DMS 273 treated with DMSO at 0.1 percent for 48 hours (cell line): ENCODE measurements at regions not wholly inside any gene's neighbourhood (a gene's known extent, or its start where the extent isn't known, plus 50 kb on each side); places are given as distances from the start of the nearest gene placed in this dataset.

Experiments
- DNase-seq: peaks from one replicate; lab custom pipeline; 2025; lab: John Stamatoyannopoulos, UW

DNA sequence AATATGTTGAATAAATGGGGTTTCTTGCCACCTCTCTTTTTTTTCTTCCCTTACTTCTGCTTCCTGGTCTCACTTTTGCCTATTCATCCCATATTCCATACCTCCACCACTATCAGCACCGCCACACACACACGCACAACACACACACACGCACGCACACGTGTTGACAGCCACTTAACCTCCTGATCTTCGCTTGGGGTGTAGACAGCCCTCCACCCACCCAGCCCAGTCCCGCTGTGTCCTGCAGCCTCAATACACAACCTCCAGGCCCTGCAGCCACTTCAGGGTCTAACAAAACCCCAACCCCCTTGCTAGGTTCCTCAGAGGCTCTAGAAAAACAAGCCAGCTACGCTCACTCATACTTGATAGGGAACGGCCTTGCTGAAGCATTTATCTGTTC lies 72.3 kb downstream of the LINC00237 start:
- DNase-seq: no peak

GRCh38 chr20:21031666-21032065 lies 74.5 kb downstream of the LINC00237 start:
- DNase-seq: no peak

- no peak for DNase-seq
These were observed 76.8 kb downstream of the LINC00237 start for GRCh38 chr20:21029341-21029740.

DNA sequence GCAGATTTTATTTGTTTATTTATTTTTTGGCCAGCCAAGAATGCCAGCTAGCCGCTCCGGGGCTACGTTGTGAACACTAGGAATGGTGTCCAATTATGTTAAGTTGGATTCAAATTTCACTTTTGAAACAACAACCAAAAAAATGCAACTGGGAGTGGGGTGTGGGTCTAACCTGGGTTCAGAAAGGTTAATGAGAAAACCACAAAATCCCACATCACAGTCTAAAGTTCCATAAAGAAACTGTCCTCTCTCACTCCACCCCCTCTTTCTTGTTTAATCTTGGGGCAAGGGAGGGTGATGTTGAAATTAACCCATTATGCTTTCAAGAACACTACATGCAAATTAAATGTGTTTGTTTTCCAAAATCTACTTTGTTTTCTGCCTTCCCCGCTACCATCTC lies 77.2 kb downstream of the LINC00237 start:
- DNase-seq: no peak

DNA sequence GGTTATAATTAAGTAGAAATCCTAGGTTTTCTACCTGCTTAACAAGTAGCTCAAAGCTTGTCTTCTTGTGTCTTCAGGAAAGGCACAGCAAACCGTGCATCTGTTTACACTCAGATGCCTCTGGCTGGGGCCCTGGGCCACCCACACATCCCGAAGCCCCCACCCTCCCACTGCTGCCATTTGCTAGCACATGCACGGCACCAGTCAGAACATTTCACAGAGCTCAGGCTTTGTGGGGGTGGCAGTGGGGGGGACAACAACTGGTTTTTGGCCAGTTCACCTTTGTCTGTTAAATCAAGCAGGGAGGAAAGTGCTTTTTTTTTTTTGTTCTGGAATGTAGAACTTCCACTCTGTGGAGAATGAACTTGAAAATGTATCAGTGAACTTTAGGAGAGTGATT lies 77.7 kb downstream of the LINC00237 start:
- DNase-seq: no peak

- no peak for DNase-seq
These were observed 78.6 kb downstream of the LINC00237 start for GRCh38 chr20:21027569-21027968.

DNA sequence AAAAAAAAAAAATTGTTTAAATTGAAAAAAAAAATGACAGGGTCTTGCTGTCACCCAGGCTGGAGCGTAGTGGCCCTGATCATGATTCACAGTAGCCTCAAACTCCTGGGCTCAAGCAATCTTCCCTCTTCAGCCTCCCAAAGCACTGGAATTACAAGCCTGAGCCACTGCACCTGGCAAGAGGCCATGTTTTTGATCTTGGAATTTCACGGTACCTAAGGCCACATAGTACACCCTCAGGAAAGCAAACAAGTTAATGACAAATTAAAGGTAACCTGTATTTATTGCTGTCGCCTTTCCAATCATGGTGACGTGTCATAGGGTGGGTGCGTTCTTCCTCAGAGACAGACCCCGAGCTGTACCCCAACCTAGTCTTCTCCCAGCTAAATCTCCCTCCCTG lies 79.2 kb downstream of the LINC00237 start:
- DNase-seq: no peak

DNA sequence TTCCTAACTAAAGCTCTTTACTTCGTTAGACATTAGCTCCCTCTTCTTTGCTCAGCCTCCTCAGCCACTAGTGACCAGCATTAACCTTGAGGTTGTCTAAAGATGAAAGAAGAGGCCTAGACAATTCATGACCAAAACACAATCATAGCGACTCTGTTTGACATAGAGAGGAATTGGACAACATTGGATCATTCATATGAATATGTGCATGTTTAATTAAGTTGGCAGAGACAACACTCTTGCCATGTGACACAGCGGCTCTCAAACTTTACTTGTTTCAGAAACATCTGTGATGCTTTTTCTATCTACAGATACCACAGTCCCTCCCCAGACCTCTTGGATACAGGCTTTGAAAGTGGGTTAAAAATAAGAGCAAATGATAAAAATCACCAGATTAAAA lies 81.7 kb downstream of the LINC00237 start:
- DNase-seq: no peak

DNA sequence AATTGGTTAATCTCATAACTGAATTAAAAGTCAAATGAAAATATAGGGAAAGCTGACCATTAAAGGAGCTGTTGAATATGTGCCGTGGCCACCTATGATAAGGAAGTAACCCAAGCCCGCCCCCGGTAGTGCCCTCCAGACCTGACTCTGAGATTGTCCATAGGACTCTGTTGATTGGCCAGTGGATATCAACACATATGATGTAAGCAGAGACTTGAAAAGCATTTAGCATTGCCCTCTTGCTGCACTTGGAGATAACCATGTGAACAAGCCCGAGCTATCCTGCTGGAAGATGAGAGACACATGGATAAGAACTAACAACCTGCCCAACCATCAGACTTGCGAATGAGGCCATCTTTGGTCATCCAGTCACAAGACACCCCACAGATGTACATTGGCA lies 83.2 kb downstream of the LINC00237 start:
- DNase-seq: no peak

DNA sequence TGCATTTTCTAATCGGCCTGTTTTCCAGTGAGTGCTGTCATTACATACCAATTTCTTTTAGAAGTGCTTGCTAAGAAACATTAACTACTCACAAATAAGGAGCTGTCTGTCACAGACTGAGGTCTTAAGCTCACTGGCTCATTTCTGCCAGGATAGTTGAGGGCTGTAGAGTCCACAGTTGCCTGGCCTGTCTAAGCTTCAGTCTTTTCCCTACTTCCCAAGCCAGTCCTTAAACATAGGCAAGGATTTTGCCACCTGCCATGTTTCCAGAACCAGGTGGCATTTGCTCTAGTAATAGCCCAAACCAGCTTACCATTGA lies 84.7 kb downstream of the LINC00237 start:
- no peak for DNase-seq

DNA sequence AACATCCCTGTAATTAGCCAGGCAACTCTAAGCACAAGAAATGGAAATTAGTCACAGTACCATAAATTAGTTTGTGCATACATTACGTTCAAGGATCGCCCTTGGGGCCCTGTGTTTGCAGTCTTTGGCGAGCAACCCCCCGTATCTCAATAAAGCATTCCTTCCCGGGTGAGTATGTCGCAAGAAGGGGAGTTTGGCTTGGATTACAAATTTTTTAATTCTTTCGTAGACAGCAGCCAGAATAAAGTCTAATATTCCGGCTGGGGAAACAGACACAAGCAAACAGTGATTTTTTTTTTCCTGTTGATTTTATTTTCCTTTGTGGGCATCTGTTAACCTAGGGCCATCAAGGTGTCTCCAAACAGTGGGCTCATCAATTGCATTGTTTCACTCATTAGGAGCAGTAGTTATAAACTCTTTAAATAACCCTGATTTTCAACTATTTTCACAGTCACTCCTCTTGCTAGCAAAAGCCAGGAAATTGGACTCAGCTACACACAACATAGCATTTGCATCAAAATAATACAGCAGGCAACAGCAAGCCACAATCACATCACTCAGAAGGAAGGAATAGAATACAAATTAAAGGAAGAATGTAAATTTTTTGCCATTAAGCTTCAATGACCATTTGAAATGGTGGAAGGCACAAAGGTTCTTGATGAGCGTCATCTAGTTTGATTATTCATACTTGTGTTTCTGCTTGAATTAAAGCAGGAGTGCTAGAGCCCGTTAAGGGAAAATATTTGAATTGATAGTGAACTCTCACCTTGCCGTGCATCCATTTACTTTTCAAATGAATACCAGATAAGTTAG lies 85.3 kb downstream of the LINC00237 start:
- DNase-seq: no peak

DNA sequence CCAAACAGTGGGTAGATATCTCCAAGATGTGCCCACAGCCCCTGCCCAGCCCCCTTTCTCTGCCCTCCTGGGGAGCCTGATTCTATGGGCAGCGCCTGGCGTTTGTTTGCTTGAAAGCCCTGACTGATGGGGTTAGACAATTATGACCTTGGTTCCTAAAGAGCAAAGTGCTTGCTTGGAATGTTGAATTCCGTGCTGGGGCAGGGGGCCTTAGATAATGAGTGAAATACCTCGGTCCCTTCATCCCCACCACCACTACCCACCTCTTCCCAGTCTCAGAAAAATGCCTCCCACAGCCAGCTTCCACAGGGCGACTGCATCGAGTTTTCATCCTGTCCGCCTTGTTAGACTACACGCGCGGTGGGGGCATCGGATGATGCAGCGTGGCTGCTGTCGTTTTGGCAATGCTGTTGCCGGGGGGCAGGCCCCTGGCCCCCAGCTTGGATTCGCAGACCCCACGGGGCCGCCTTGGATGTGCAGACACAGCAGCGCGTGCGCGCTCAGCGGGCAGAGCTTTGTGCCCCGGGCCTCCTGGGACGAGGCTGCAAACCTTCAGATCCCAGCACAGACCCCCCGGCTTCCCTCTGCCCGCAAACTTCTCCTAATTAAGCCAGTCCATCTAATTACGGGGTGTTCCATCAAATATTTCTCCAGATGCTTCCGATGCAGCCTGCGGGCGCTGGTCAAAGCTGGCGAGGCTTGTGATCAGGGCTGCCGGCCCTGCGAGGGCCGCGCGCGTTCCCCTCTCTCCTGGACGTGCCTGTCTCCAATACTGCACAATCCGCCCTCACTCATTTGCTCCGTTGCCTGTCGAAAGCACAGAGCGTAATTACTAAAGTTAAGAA lies 86.1 kb downstream of the LINC00237 start:
- DNase-seq: no peak

GRCh38 chr20:21019468-21019813 lies 86.7 kb downstream of the LINC00237 start:
- no peak for DNase-seq

- no peak for DNase-seq
These were observed 87.6 kb downstream of the LINC00237 start for GRCh38 chr20:21018576-21018975.

DNA sequence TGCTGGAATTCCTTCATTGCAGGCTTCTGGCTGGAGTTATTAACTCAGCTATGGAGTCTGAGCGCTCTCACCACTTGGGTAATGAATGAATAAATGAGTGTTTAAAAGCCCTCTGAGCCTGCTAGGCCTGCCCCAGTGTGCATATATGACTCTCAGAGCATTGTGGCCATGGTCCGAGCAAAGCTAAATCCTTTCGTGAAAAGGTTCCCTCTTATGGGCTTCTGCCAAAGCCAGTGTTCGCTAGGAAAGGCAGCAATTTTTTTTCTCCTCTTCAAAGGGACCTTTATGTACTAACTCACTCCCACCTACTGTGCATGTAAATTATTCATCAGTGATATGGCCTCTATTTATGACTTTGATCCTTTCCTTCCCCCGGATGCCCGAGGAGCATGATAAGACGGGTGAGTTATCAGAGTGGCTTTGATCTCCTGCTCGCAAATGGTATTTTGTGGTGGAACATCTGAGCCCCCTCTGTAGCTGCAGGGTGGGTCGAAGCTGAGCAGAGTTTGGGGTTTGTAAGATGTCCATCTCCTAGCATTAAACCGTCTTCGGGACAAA lies 88.6 kb downstream of the LINC00237 start:
- DNase-seq: no peak

- DNase-seq: no peak
These were observed 89.4 kb downstream of the LINC00237 start for GRCh38 chr20:21016751-21017150.

GRCh38 chr20:21014528-21014927 lies 91.6 kb downstream of the LINC00237 start:
- DNase-seq: no peak

DNA sequence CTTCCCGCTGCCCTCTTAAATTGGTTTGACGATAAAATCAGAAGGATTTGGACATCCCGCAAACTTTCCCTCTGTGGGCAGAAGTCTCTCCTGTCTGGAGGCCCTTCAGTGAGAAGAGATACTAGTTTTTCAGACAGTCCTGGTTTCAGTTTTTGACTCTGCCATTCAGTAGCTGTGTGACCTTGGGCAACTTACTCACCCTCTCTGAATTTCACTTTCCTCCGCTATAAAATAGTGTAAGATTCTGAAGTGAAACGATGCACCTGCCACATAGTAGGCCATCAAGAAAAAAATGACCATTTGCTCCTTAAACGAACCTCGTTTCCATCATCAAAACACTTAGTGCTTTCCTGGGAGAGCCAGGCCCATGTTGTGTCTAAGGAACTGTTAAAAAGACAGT lies 97.2 kb downstream of the LINC00237 start:
- no peak for DNase-seq

DNA sequence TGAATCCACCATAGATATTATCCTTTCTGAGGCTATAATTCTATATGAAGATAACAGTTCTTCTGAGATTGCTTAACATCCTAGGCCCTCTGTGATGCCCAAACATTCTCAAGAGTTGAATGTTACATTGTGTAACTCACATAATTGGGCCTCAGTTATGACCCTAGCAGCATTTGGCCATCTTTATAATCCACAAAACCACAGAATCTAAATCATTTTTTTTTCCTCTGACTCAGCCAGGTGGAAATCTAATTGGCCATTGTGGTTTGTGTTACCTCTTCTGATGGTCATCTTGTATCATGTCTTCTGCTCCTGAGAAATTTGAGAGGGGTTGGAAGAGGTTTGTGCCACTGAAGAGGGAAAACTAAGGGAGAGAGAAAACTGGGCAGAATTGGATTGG lies 99.5 kb downstream of the LINC00237 start:
- no peak for DNase-seq

DNA sequence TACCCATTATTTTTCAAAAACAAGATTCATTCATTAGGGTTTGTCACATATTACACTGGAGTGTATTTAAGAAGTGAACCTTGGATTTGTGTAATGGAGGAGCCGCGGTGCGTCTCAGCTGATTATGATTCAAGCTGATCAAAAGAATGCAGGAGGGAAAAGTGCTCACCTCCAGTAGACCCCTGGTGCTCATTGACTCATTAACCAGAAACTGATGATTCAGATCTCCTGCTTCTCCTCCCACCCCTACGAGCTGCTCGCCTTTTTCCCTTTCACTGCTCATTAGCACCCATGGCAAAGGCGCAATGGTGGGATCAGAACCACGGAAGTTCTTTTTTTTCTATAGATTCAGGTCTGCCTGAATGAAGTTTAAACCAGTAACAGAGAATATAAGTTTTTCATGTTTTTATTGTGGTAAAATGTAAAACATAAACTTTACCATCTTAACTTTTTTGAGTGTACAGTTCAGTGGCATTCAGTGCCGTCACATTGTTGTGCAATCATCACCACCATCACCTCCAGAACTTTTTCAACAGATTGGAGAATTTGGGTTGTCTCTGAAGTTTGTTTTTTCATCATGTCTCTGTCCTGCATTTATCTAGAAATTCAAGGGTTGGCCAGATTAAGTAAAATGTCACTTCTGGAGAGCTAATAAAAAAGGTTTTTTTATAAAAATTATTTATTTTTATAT lies 101.6 kb downstream of the LINC00237 start:
- DNase-seq: no peak

- DNase-seq: no peak
These were observed 102.3 kb downstream of the LINC00237 start for GRCh38 chr20:21003902-21004301.

DNA sequence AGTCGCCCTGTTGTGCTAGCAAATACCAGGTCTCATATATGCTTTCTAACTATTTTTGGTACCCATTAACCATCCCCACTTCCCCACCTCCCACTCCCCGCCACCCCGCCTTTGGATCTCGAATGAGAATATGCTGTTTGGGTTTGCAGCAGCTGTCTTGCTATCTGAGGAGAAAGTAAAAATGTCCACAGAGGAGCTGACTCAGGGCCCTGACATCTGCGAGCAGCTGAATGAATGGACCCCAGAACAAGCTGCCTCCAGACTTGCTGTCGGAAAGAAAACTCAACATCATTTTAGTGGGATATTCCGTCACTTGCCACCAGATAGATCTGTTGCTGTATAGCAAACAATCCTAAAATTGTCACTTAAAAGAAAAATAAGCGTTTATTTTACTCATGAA lies 103.7 kb downstream of the LINC00237 start:
- no peak for DNase-seq

- DNase-seq: no peak
These were observed 112.8 kb downstream of the LINC00237 start for GRCh38 chr20:20993372-20993771.
